Endothelial cell of umbilical vein (primary cell): ENCODE measurements at regions not wholly inside any gene's neighbourhood (a gene's known extent, or its start where the extent isn't known, plus 50 kb on each side); places are given as distances from the start of the nearest gene placed in this dataset.

Experiments
- BruUV-seq: library from RNA; stranded (reverse); fragments of 400-500 nt; replicated peaks from 2 replicates; lab custom pipeline; 2021; lab: Mats Ljungman, UMichigan
- CTCF ChIA-PET: fragments of 300-600, 350-600 bp; sonication (Branson Sonifier 250); formaldehyde crosslinking; loops from one replicate; lab custom pipeline; 2021; ENCODE audit warnings: antibody characterized with exemption, inconsistent platforms; lab: Charles Lee
- POLR2A ChIA-PET: fragments of 300-600, 350-600 bp; sonication (Branson Sonifier 250); formaldehyde crosslinking; loops from one replicate; lab custom pipeline; 2021; ENCODE audit warnings: antibody characterized with exemption, inconsistent platforms; lab: Charles Lee
- DNase-seq: peaks from one replicate; pipeline ENCODE4 v3.0.0-alpha.2; 2011; ENCODE audit warnings: low read depth, low spot score
- FAIRE-seq: peaks from 2 replicates; lab custom pipeline; 2011; peaks lifted over from hg19 to GRCh38; lab: Jason Lieb, UNC
- H2AFZ ChIP-seq: 2 replicates; pipeline ENCODE4 v1.6.0; 2012; ENCODE audit warnings: low read depth, low read length, control low read depth, inconsistent platforms
- H3K27ac ChIP-seq: 2 replicates; pipeline ENCODE4 v1.5.1; 2011; ENCODE audit warnings: low read depth, mild to moderate bottlenecking, control low read depth, low read length, moderate library complexity; ENCODE audit not compliant: insufficient read depth
- H3K27me3 ChIP-seq, 2 experiments: 2 replicates each; pipeline versions ENCODE4 v1.6.0 to v1.6.1; 2011; ENCODE audit warnings: low read length in 2 of 2, mixed read lengths in 1 of 2; ENCODE audit not compliant: control insufficient read depth in 2 of 2, insufficient read depth in 2 of 2
- H3K36me3 ChIP-seq, 2 experiments: 2 replicates in 1 of 2; 3 replicates in 1 of 2; pipeline ENCODE4 v1.5.1; 2011; ENCODE audit warnings: low read length in 2 of 2, mild to moderate bottlenecking in 1 of 2, moderate library complexity in 1 of 2; ENCODE audit not compliant: control insufficient read depth in 2 of 2, insufficient read depth in 2 of 2; ENCODE audit errors: extremely low read depth in 1 of 2
- H3K4me1 ChIP-seq: 3 replicates; pipeline ENCODE4 v1.5.1; 2011; ENCODE audit warnings: mild to moderate bottlenecking, low read length; ENCODE audit not compliant: control insufficient read depth, insufficient read depth; ENCODE audit errors: extremely low read depth
- H3K4me2 ChIP-seq: 2 replicates; pipeline ENCODE4 v1.6.1; 2011; ENCODE audit warnings: low read length, control low read depth, mixed read lengths; ENCODE audit not compliant: insufficient read depth
- H3K4me3 ChIP-seq, 3 experiments: fragments of 200-600 bp in 1 of 3; sonication (generic), shearing (Covaris generic) in 1 of 3; replicated peaks in 1 of 3; 2 replicates each; pipeline ENCODE4 v1.5.1; 2011 to 2016; ENCODE audit warnings: control low read depth in 3 of 3, low read length in 3 of 3, mild to moderate bottlenecking in 2 of 3, inconsistent platforms in 1 of 3, low read depth in 1 of 3, moderate library complexity in 1 of 3; ENCODE audit not compliant: insufficient read depth in 1 of 3
- H3K79me2 ChIP-seq: 2 replicates; pipeline ENCODE4 v1.6.0; 2012; ENCODE audit warnings: low read length, inconsistent platforms; ENCODE audit not compliant: control insufficient read depth, insufficient read depth
- H3K9ac ChIP-seq: replicated peaks from 2 replicates; pipeline ENCODE3; 2011; ENCODE audit warnings: low read length, control low read depth; ENCODE audit not compliant: insufficient read depth; ENCODE audit errors: extremely low read depth
- H3K9me1 ChIP-seq: replicated peaks from 3 replicates; pipeline ENCODE4 v1.6.0; 2011; ENCODE audit warnings: mild to moderate bottlenecking, low read length; ENCODE audit not compliant: control insufficient read depth, insufficient read depth; ENCODE audit errors: extremely low read depth
- H3K9me3 ChIP-seq: replicated peaks from 2 replicates; pipeline ENCODE4 v1.5.1; 2012; ENCODE audit warnings: low read length, inconsistent platforms; ENCODE audit not compliant: control insufficient read depth, insufficient read depth
- H4K20me1 ChIP-seq: replicated peaks from 2 replicates; pipeline ENCODE3; 2011; ENCODE audit warnings: mild to moderate bottlenecking, low read length; ENCODE audit not compliant: control insufficient read depth, insufficient read depth; ENCODE audit errors: extremely low read depth
- EZH2 ChIP-seq: IDR thresholded peaks from 2 replicates; pipeline ENCODE4 v1.6.1; 2012; ENCODE audit warnings: borderline replicate concordance, low read depth, mild to moderate bottlenecking, moderate library complexity, low read length, inconsistent platforms; ENCODE audit not compliant: severe bottlenecking
- JUN ChIP-seq: IDR thresholded peaks from 2 replicates; pipeline ENCODE4 v1.6.1; 2011; ENCODE audit warnings: borderline replicate concordance, low read depth; ENCODE audit not compliant: insufficient read length, insufficient read depth
- MYC ChIP-seq: IDR thresholded peaks from one replicate; pipeline ENCODE4 v1.6.1; 2011; ENCODE audit warnings: mild to moderate bottlenecking, low read depth, low read length
- POLR2A ChIP-seq: IDR thresholded peaks from 2 replicates; pipeline ENCODE4 v1.6.1; 2012; ENCODE audit warnings: low read depth, mild to moderate bottlenecking, control low read depth, low read length
- dilution Hi-C: fragments of 300-500 bp; cut with MboI; formaldehyde crosslinking; loops from one replicate; pipeline ENCODE4 v1.15.0; 2019; ENCODE audit warnings: low sequenced_read_pairs; ENCODE audit not compliant: extremely low pct_ligation_motif_present
- intact Hi-C: fragments of 100-400 bp; cut with micrococcal nuclease; formaldehyde crosslinking; loops from one replicate; pipeline ENCODE4 v1.10.0; 2022
- TF ChIP-seq, protein P1 (sequence below): IDR thresholded peaks from 2 replicates; pipeline ENCODE4 v1.6.1; 2011; ENCODE audit not compliant: insufficient read depth, insufficient read length
- TF ChIP-seq, protein P2 (sequence below), 2 donors: IDR thresholded peaks; 1 replicate in 1 of 2; 2 replicates in 1 of 2; pipeline ENCODE4 v1.5.1; 2011; ENCODE audit warnings: low read length in 2 of 2, mild to moderate bottlenecking in 2 of 2, moderate library complexity in 2 of 2, control low read depth in 1 of 2, inconsistent platforms in 1 of 2, low read depth in 1 of 2; ENCODE audit not compliant: insufficient read depth in 1 of 2; ENCODE audit errors: extremely low read depth in 1 of 2

DNA sequence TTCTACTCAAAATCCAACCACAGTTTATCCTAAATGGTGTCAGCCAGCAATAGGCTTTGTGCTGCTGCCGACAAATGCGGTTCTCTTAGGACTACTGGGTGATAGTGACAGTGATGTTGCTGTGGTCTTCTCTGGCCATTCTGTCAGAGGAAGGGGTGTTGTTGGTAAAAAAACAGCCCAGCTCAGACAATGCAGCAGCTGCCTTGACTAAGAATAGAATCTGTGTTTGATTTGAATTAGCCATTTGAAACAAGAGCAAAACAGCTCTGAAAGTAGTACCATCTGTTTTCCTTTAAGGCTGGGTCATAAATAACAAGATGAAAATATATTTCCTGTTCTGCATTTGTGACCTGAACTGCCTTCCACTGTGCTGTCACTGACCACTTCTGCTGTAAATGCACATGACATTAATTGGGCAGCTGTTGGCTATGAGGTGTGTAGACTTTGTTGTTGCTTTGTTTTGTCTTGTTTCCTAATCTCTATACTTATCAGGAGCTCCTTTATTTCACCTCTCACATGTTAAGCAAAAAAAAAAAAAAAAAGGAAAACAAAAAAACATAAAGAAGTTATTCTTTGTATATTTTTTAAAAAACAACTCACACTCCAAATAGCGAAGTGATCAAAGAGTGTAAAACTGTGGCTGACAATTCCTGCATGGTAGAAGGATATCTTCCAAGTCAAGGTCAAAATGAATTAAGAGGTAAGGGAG lies 497.8 kb upstream of the ARID1B start:
- H3K9me3 ChIP-seq: no peaks in the 10 kb centered on the region
- H3K4me2 ChIP-seq: no peak overlapping the region
- H3K27ac ChIP-seq: no peak overlapping the region
- peak; percentile 66 for DNase-seq
- no peaks in the 10 kb centered on the region for H4K20me1 ChIP-seq
- no peak for FAIRE-seq
- no TSS peak for BruUV-seq
- TF ChIP-seq POLR2A (no peak), MYC (no peak), JUN (no peak), EZH2 (no peak)
- TF ChIP-seq, protein P1, sequence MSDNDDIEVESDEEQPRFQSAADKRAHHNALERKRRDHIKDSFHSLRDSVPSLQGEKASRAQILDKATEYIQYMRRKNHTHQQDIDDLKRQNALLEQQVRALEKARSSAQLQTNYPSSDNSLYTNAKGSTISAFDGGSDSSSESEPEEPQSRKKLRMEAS: no peak
- TF ChIP-seq, protein P2, sequence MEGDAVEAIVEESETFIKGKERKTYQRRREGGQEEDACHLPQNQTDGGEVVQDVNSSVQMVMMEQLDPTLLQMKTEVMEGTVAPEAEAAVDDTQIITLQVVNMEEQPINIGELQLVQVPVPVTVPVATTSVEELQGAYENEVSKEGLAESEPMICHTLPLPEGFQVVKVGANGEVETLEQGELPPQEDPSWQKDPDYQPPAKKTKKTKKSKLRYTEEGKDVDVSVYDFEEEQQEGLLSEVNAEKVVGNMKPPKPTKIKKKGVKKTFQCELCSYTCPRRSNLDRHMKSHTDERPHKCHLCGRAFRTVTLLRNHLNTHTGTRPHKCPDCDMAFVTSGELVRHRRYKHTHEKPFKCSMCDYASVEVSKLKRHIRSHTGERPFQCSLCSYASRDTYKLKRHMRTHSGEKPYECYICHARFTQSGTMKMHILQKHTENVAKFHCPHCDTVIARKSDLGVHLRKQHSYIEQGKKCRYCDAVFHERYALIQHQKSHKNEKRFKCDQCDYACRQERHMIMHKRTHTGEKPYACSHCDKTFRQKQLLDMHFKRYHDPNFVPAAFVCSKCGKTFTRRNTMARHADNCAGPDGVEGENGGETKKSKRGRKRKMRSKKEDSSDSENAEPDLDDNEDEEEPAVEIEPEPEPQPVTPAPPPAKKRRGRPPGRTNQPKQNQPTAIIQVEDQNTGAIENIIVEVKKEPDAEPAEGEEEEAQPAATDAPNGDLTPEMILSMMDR (IDR thresholded peaks at IDR 0.05; ENCODE audit: extremely low read depth in 1 of 2, insufficient read depth in 1 of 2, low read depth in 1 of 2, low read length in 2 of 2): no peak
- intact Hi-C loops: no loop called here
- no peaks in the 10 kb centered on the region for H3K4me1 ChIP-seq
- H3K9me1 ChIP-seq: no peaks in the 10 kb centered on the region
- CTCF ChIA-PET: no interaction called here
- no peaks in the 10 kb centered on the region for H3K36me3 ChIP-seq
- H3K9ac ChIP-seq: no peak overlapping the region
- H2AFZ ChIP-seq: no peak overlapping the region
- dilution Hi-C loops: no loop called here
- POLR2A ChIA-PET: no interaction called here
- H3K27me3 ChIP-seq: no peaks in the 10 kb centered on the region
- no peak overlapping the region for H3K4me3 ChIP-seq
- H3K79me2 ChIP-seq: no peaks in the 10 kb centered on the region
